ENCODE measurements at regions not wholly inside any gene's neighbourhood (a gene's known extent, or its start where the extent isn't known, plus 50 kb on each side); places are given as distances from the start of the nearest gene placed in this dataset.

- BruUV-seq (replicated peaks): no TSS peak
- no peak overlapping the region for H4K8ac ChIP-seq (ENCODE audit: low read depth in 2 of 2, low read length in 2 of 2)
- no peak overlapping the region for H3K4ac ChIP-seq (ENCODE audit: low read depth, low read length)
- no peaks in the 10 kb centered on the region for H3K27me3 ChIP-seq (ENCODE audit: control insufficient read depth, insufficient read depth, low read length)
- H3K36me3 ChIP-seq (ENCODE audit: control insufficient read depth, insufficient read depth, low read length): no peaks in the 10 kb centered on the region
- H3K9me3 ChIP-seq (ENCODE audit: control insufficient read depth, insufficient read depth, low read length): peaks cover 2% of the 10 kb centered on the region; the same call in 1 of the 2 replicates
- no peak overlapping the region for H2BK120ac ChIP-seq (ENCODE audit: low read depth, low read length)
- intact Hi-C loops (cut with micrococcal nuclease) (no loop called here), in situ Hi-C loops (cut with MboI; ENCODE audit: low sequenced_read_pairs) (no loop called here), dilution Hi-C loops (cut with HindIII; ENCODE audit: low sequenced_read_pairs, unreplicated experiment) (no loop called here)
- no peak overlapping the region for H2BK5ac ChIP-seq (ENCODE audit: low read depth, low read length, poor library complexity, severe bottlenecking)
- H3K27ac ChIP-seq (ENCODE audit: insufficient read depth, low read length): no peak overlapping the region
- no peak overlapping the region for H4K91ac ChIP-seq (ENCODE audit: insufficient read depth, low read depth, low read length)
- no peak overlapping the region for H4K5ac ChIP-seq (ENCODE audit: low read depth, low read length)
- H4K20me1 ChIP-seq (ENCODE audit: insufficient read depth, low read length): no peaks in the 10 kb centered on the region
- H2AFZ ChIP-seq (replicated peaks; ENCODE audit: low read length, poor library complexity): no peak overlapping the region
- H3K79me1 ChIP-seq (ENCODE audit: low read depth in 1 of 2, low read length in 2 of 2): no peaks in the 10 kb centered on the region
- ChIA-PET CTCF (no interaction called here), POLR2A (ENCODE audit: unreplicated experiment) (no interaction called here)
- no peak overlapping the region for H2AK9ac ChIP-seq (replicated peaks; ENCODE audit: low read depth, low read length, poor library complexity)
- no peak overlapping the region for H3K9ac ChIP-seq (ENCODE audit: low read depth, low read length)
- no peak overlapping the region for H2BK20ac ChIP-seq (ENCODE audit: low read depth, low read length)
- H2AK5ac ChIP-seq (ENCODE audit: low read depth, low read length): no peak overlapping the region
- H3K4me1 ChIP-seq (ENCODE audit: control insufficient read depth, insufficient read depth, low read length): no peaks in the 10 kb centered on the region
- no peak overlapping the region for H3K4me2 ChIP-seq (ENCODE audit: low read depth, low read length)
- H3K4me3 ChIP-seq (ENCODE audit: insufficient read depth, low read depth, low read length): no peak overlapping the region
- no CpG with 5 or more reads among the region's 2 CpGs for WGBS, 2 experiments (ENCODE audit: extremely low coverage in 2 of 2, insufficient read length in 1 of 2)
- H3K23ac ChIP-seq (ENCODE audit: low read depth, low read length): no peak overlapping the region
- no peak for ATAC-seq (ENCODE audit: low read depth)
- no peak overlapping the region for H3K18ac ChIP-seq (ENCODE audit: low read depth, low read length)
- H3K9me1 ChIP-seq (ENCODE audit: insufficient read depth, low read length): no peaks in the 10 kb centered on the region
- no peak overlapping the region for H3K14ac ChIP-seq (replicated peaks; ENCODE audit: low read depth, low read length)
- DNase-seq: no peak
- TF ChIP-seq FOS (IDR thresholded peaks at IDR 0.05; ENCODE audit: low read depth, low read length) (no peak), RAD21 (IDR thresholded peaks at IDR 0.05; ENCODE audit: low read length) (no peak), RFX5 (IDR thresholded peaks at IDR 0.05; ENCODE audit: low read depth, low read length) (no peak), CTCF (conservative IDR thresholded peaks at IDR 0.05; ENCODE audit: low read depth, low read length) (no peak), BHLHE40 (IDR thresholded peaks at IDR 0.05; ENCODE audit: low read depth, low read length) (no peak)
- no peak overlapping the region for H2BK15ac ChIP-seq (ENCODE audit: low read depth, low read length)
- H3K56ac ChIP-seq (ENCODE audit: extremely low read depth, insufficient read depth, low read length): no peak overlapping the region
Observed at GRCh38 chr14:28931999-28932398, 165.4 kb downstream of the FOXG1 start.

All from IMR-90 (cell line).